Gastroesophageal sphincter (tissue), 4 donors: ENCODE measurements at regions not wholly inside any gene's neighbourhood (a gene's known extent, or its start where the extent isn't known, plus 50 kb on each side); places are given as distances from the start of the nearest gene placed in this dataset.

Source experiments
- ATAC-seq: fragments of 150-250 bp; one replicate; pipeline ENCODE4 v1.9.1; 2016; ENCODE audit warnings: mild to moderate bottlenecking, moderate library complexity
- H3K27ac ChIP-seq, 4 donors: fragments of 200-600 bp; sonication (generic) in 3 of 4; 1 replicate in 3 of 4; 2 replicates in 1 of 4; pipeline ENCODE4 v1.5.1; 2016 to 2019
- H3K27me3 ChIP-seq: fragments of 200-600 bp; sonication (generic); one replicate; pipeline ENCODE4 v1.5.1; 2019
- H3K36me3 ChIP-seq, 2 donors: fragments of 200-600 bp; sonication (generic); one replicate each; pipeline ENCODE4 v1.5.1; 2019; ENCODE audit warnings: control low read depth in 1 of 2
- H3K4me1 ChIP-seq, 3 donors: fragments of 200-600 bp; sonication (generic); 1 replicate in 2 of 3; 2 replicates in 1 of 3; pipeline ENCODE4 v1.5.1; 2016 to 2019; ENCODE audit warnings: control low read depth in 2 of 3
- H3K4me3 ChIP-seq, 2 donors: fragments of 200-600 bp; sonication (generic); one replicate each; pipeline ENCODE4 v1.5.1; 2019; ENCODE audit warnings: mild to moderate bottlenecking in 1 of 2, moderate library complexity in 1 of 2
- H3K9me3 ChIP-seq, 3 donors: fragments of 200-600 bp; sonication (generic); one replicate each; pipeline ENCODE4 v1.5.1; 2017 to 2019; ENCODE audit warnings: control low read depth in 2 of 3
- CTCF ChIP-seq, 4 experiments: fragments of 200-600 bp in 2 of 4; fragments of 450-650 bp in 2 of 4; sonication (generic) in 1 of 4; IDR thresholded peaks; one replicate each; pipeline ENCODE4 v1.5.1; 2017 to 2019; ENCODE audit warnings: antibody characterized with exemption in 4 of 4, mild to moderate bottlenecking in 2 of 4, moderate library complexity in 2 of 4
- EP300 ChIP-seq: sonication (generic); formaldehyde crosslinking; IDR thresholded peaks from one replicate; pipeline ENCODE4 v1.6.1; 2017; ENCODE audit warnings: antibody characterized with exemption, mild to moderate bottlenecking
- POLR2A ChIP-seq, 2 donors: fragments of 450-650 bp; IDR thresholded peaks; one replicate each; pipeline ENCODE4 v1.6.1; 2017; ENCODE audit warnings: antibody characterized with exemption in 2 of 2, mild to moderate bottlenecking in 2 of 2, moderate library complexity in 1 of 2
- POLR2AphosphoS5 ChIP-seq: sonication (generic); formaldehyde crosslinking; IDR thresholded peaks from one replicate; pipeline ENCODE4 v1.6.1; 2017; ENCODE audit warnings: antibody characterized with exemption
- WGBS, 2 donors: methylation state at CpG; one replicate each; pipeline ENCODE4 v1.1.5; 2018; ENCODE audit warnings: low coverage in 1 of 2; 5-methylcytosine and 5-hydroxymethylcytosine counted together

GRCh38 chr22:48393041-48393370, 1434.7 kb downstream of the BRD1 start:
- ATAC-seq, result no peak
- TF ChIP-seq POLR2AphosphoS5, result no peak
- TF ChIP-seq CTCF (IDR thresholded peaks at IDR 0.05), result no peak
- TF ChIP-seq POLR2A (IDR thresholded peaks at IDR 0.05), result no peak
- TF ChIP-seq EP300, result no peak
- peaks cover 60% of the 10 kb centered on the region for H3K27me3 ChIP-seq
- no peak overlapping the region for H3K27ac ChIP-seq
- H3K4me3 ChIP-seq, result no peak overlapping the region
- H3K4me1 ChIP-seq, result no peaks in the 10 kb centered on the region
- 61 to 78% methylated on average over 7 to 11 of the region's 13 CpGs for WGBS, 2 donors
- H3K36me3 ChIP-seq, result no peaks in the 10 kb centered on the region
- H3K9me3 ChIP-seq, result no peaks in the 10 kb centered on the region

GRCh38 chr22:48391820-48392219, 1435.9 kb downstream of the BRD1 start:
- no peak for ATAC-seq
- 60 to 75% methylated on average over 5 of the region's 5 CpGs for WGBS, 2 donors
- H3K4me3 ChIP-seq, result no peak overlapping the region
- no peak overlapping the region for H3K27ac ChIP-seq
- H3K4me1 ChIP-seq, result no peaks in the 10 kb centered on the region
- peaks cover 60% of the 10 kb centered on the region for H3K27me3 ChIP-seq
- H3K36me3 ChIP-seq, result no peaks in the 10 kb centered on the region
- TF ChIP-seq EP300, result no peak
- no peak for TF ChIP-seq POLR2AphosphoS5
- TF ChIP-seq POLR2A (IDR thresholded peaks at IDR 0.05), result no peak
- no peak for TF ChIP-seq CTCF (IDR thresholded peaks at IDR 0.05)
- no peaks in the 10 kb centered on the region for H3K9me3 ChIP-seq

GRCh38 chr22:48391171-48391711, 1436.4 kb downstream of the BRD1 start:
- no peak for TF ChIP-seq EP300
- Histone ChIP-seq H3K9me3 (peaks cover 0 to 5% (median 0%) of the 10 kb centered on the region in 3 donors), H3K27me3 (peaks cover 58% of the 10 kb centered on the region), H3K4me3 (no peak overlapping the region), H3K27ac (no peak overlapping the region), H3K36me3 (no peaks in the 10 kb centered on the region), H3K4me1 (no peaks in the 10 kb centered on the region)
- ATAC-seq, result no peak
- WGBS, 2 donors, result 38 to 59% methylated on average over 8 to 16 of the region's 16 CpGs

- peaks cover 49% of the 10 kb centered on the region for H3K27me3 ChIP-seq
- H3K36me3 ChIP-seq, result no peaks in the 10 kb centered on the region
- H3K27ac ChIP-seq, result no peak overlapping the region
- TF ChIP-seq EP300 (no peak), POLR2A (IDR thresholded peaks at IDR 0.05) (no peak), CTCF (IDR thresholded peaks at IDR 0.05) (no peak), POLR2AphosphoS5 (no peak)
- H3K9me3 ChIP-seq, result peaks cover 0 to 18% (median 0%) of the 10 kb centered on the region in 3 donors
- H3K4me3 ChIP-seq, result no peak overlapping the region
- ATAC-seq, result no peak
- no peaks in the 10 kb centered on the region for H3K4me1 ChIP-seq
- 88 to 100% methylated on average over 1 to 4 of the region's 8 CpGs for WGBS, 2 donors
Measured at GRCh38 chr22:48389916-48390315, 1437.8 kb downstream of the BRD1 start.

GRCh38 chr22:48382197-48382596, 1445.5 kb downstream of the BRD1 start:
- Histone ChIP-seq H3K4me3 (no peak overlapping the region), H3K4me1 (no peaks in the 10 kb centered on the region), H3K9me3 (peaks cover 0 to 32% (median 0%) of the 10 kb centered on the region in 3 donors), H3K36me3 (no peaks in the 10 kb centered on the region), H3K27ac (no peak overlapping the region), H3K27me3 (peaks cover 48% of the 10 kb centered on the region)
- no peak for ATAC-seq
- TF ChIP-seq CTCF (IDR thresholded peaks at IDR 0.05), result no peak
- no peak for TF ChIP-seq POLR2AphosphoS5
- no peak for TF ChIP-seq EP300
- TF ChIP-seq POLR2A (IDR thresholded peaks at IDR 0.05), result no peak
- 89 to 94% methylated on average over 7 of the region's 12 CpGs for WGBS, 2 donors
